Gastrocnemius medialis (tissue), 4 donors: ENCODE measurements at regions not wholly inside any gene's neighbourhood (a gene's known extent, or its start where the extent isn't known, plus 50 kb on each side); places are given as distances from the start of the nearest gene placed in this dataset.

Experiments used
- ATAC-seq, 2 donors: fragments of 150-250 bp; one replicate each; pipeline ENCODE4 v1.9.1; 2016
- DNase-seq, 2 donors: peaks; one replicate each; pipeline ENCODE4 v3.0.0-alpha.2; 2019
- H3K27ac ChIP-seq, 4 donors: fragments of 200-600 bp; sonication (generic); 1 replicate in 1 of 4; 2 replicates in 3 of 4; pipeline ENCODE4 v1.5.1; 2016 to 2018; ENCODE audit warnings: mild to moderate bottlenecking in 2 of 4, moderate library complexity in 1 of 4
- H3K27me3 ChIP-seq, 3 donors: fragments of 200-600 bp; sonication (generic) in 2 of 3; 1 replicate in 1 of 3; 2 replicates in 2 of 3; pipeline versions ENCODE4 v1.5.1 to v1.6.0; 2016 to 2019; ENCODE audit warnings: mild to moderate bottlenecking in 1 of 3, moderate library complexity in 1 of 3
- H3K36me3 ChIP-seq, 2 donors: fragments of 200-600 bp; sonication (generic) in 1 of 2; one replicate each; pipeline ENCODE4 v1.5.1; 2017 to 2018
- H3K4me1 ChIP-seq, 2 donors: fragments of 200-600 bp; sonication (generic) in 1 of 2; one replicate each; pipeline ENCODE4 v1.5.1; 2016 to 2017; ENCODE audit warnings: mild to moderate bottlenecking in 2 of 2
- H3K4me3 ChIP-seq, 4 donors: fragments of 200-600 bp; sonication (generic) in 3 of 4; 1 replicate in 1 of 4; 2 replicates in 3 of 4; pipeline ENCODE4 v1.5.1; 2016 to 2019; ENCODE audit warnings: mild to moderate bottlenecking in 2 of 4
- H3K9me3 ChIP-seq, 3 donors: fragments of 200-600 bp; sonication (generic) in 2 of 3; 1 replicate in 1 of 3; 2 replicates in 2 of 3; pipeline ENCODE4 v1.5.1; 2016 to 2019
- POLR2A ChIP-seq, 2 donors: fragments of 450-650 bp; IDR thresholded peaks; one replicate each; pipeline ENCODE4 v1.6.1; 2017; ENCODE audit warnings: antibody characterized with exemption in 2 of 2, mild to moderate bottlenecking in 2 of 2, moderate library complexity in 2 of 2
- in situ Hi-C, 4 donors: fragments of 200-750 bp; cut with MboI; loops; one replicate each; pipeline versions ENCODE4 v1.15.0 to v1.8.0; 2017; ENCODE audit warnings: low sequenced_read_pairs in 4 of 4
- intact Hi-C: fragments of 100-400 bp; cut with DNase I; formaldehyde crosslinking; loops from one replicate; pipeline ENCODE4 v1.15.1; 2023; ENCODE audit warnings: low total_unique reads
- TF ChIP-seq, protein P1 (sequence below), 5 experiments: fragments of 450-650 bp in 3 of 5; fragments of 200-600 bp in 2 of 5; sonication (generic) in 2 of 5; IDR thresholded peaks in 4 of 5; conservative IDR thresholded peaks in 1 of 5; 1 replicate in 4 of 5; 2 replicates in 1 of 5; pipeline ENCODE4 v1.5.1; 2016 to 2019; ENCODE audit warnings: antibody characterized with exemption in 5 of 5, mild to moderate bottlenecking in 3 of 5, moderate library complexity in 3 of 5

DNA sequence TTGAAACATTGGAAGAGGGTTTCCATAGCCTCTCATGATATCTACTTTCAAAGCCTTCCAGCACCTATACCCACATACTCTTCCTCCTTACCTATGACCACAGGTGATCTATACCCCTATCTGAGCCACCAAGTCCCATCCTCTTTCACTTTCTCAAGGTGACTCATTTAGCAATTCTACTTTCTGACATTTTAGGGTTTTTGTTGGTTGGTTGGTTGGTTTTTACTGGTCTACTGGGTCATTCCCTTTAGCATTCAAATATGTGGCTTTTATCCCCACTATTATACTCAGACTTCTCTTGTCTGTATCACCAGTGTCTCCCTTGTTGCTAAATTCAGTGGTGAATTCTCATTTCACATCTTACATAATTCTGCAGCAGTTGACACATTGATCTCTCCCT, 130.4 kb upstream of the STEAP4 start:
- H3K27me3 ChIP-seq, result no peaks in the 10 kb centered on the region
- ATAC-seq (no peak), DNase-seq (no peak)
- H3K9me3 ChIP-seq, result no peaks in the 10 kb centered on the region
- in situ Hi-C loops, result no loop called here
- no peaks in the 10 kb centered on the region for H3K36me3 ChIP-seq
- TF ChIP-seq, protein P1, sequence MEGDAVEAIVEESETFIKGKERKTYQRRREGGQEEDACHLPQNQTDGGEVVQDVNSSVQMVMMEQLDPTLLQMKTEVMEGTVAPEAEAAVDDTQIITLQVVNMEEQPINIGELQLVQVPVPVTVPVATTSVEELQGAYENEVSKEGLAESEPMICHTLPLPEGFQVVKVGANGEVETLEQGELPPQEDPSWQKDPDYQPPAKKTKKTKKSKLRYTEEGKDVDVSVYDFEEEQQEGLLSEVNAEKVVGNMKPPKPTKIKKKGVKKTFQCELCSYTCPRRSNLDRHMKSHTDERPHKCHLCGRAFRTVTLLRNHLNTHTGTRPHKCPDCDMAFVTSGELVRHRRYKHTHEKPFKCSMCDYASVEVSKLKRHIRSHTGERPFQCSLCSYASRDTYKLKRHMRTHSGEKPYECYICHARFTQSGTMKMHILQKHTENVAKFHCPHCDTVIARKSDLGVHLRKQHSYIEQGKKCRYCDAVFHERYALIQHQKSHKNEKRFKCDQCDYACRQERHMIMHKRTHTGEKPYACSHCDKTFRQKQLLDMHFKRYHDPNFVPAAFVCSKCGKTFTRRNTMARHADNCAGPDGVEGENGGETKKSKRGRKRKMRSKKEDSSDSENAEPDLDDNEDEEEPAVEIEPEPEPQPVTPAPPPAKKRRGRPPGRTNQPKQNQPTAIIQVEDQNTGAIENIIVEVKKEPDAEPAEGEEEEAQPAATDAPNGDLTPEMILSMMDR (IDR thresholded peaks at IDR 0.05 in 4 of 5, conservative IDR thresholded peaks at IDR 0.05 in 1 of 5), result no peak
- no peak for TF ChIP-seq POLR2A (IDR thresholded peaks at IDR 0.05)
- no peak overlapping the region for H3K27ac ChIP-seq
- no peaks in the 10 kb centered on the region for H3K4me1 ChIP-seq
- intact Hi-C loops, result no loop called here
- H3K4me3 ChIP-seq, result no peak overlapping the region

DNA sequence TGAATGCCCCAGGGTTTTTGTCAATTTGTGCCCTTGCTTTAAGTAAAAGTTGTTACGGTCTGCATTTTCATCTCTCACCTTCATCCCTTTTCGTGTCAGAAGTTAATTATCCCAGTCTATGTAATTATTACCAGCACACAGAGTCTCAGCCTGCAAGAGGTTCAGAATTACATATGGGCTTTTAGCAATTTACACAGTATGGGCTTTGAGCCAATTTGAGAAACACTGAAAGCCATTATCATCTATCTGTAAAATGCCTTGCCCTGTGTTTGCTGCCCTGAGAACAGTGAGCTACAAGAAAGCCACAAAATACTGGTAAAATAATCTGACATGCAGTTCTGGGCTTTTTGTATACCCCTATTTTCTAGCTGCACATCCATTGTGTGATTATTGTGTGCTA, 125.6 kb upstream of the STEAP4 start:
- Histone ChIP-seq H3K4me1 (no peaks in the 10 kb centered on the region), H3K4me3 (no peak overlapping the region), H3K27ac (no peak overlapping the region), H3K9me3 (no peaks in the 10 kb centered on the region), H3K27me3 (no peaks in the 10 kb centered on the region), H3K36me3 (no peaks in the 10 kb centered on the region)
- ATAC-seq, result no peak
- in situ Hi-C loops (no loop called here), intact Hi-C loops (no loop called here)
- no peak for DNase-seq
- TF ChIP-seq POLR2A (IDR thresholded peaks at IDR 0.05), result no peak
- TF ChIP-seq, protein P1 (IDR thresholded peaks at IDR 0.05 in 4 of 5, conservative IDR thresholded peaks at IDR 0.05 in 1 of 5), result no peak

DNA sequence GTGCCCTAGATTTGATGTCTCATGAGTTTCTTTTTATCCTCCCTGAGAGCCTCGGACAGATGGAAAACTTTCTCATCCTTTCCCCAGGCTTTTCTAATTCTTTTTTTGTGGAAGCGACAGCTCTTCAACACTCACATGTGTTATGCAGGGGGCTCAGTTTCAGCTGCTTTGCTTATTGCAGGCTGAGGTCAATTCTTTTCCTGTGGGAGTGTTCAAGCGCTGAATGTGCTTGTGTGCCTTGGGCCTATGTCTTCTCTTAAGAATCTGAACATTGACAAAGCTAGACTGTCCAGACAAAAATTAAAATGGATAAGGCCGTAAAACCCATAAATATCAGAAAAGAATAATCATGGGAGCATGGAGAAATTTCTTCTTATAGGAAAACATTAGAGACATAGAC, 125.2 kb upstream of the STEAP4 start:
- H3K27me3 ChIP-seq, result no peaks in the 10 kb centered on the region
- no peak for ATAC-seq
- intact Hi-C loops, result no loop called here

DNA sequence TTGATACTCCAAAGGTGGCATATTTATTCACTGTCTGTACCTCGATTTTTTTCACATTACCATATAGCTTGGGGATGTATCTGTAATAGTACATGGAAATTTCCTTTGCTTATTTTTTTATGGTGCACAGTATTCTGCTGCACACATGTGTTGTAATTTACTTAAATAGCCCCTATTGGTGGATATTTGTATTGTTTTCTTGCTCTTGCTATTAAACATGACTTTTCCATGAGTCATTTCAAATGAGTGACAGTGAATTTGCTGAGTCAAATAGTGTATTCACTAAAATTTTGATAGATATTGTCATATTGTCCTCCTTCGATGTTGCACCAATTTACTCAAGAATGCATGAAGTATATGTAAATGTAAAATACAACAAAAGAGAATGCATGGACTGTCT, 122.7 kb upstream of the STEAP4 start:
- H3K9me3 ChIP-seq, result no peaks in the 10 kb centered on the region
- DNase-seq, result no peak
- H3K4me3 ChIP-seq, result no peak overlapping the region

More for the DNA sequence above, 125.2 kb upstream of the STEAP4 start:
- H3K9me3 ChIP-seq, result no peaks in the 10 kb centered on the region
- no peak overlapping the region for H3K4me3 ChIP-seq
- H3K4me1 ChIP-seq, result no peaks in the 10 kb centered on the region
- no peak overlapping the region for H3K27ac ChIP-seq
- no peak for DNase-seq
- H3K36me3 ChIP-seq, result no peaks in the 10 kb centered on the region
- in situ Hi-C loops, result no loop called here
- TF ChIP-seq POLR2A (IDR thresholded peaks at IDR 0.05), result no peak
- TF ChIP-seq, protein P1 (IDR thresholded peaks at IDR 0.05 in 4 of 5, conservative IDR thresholded peaks at IDR 0.05 in 1 of 5), result no peak

DNA sequence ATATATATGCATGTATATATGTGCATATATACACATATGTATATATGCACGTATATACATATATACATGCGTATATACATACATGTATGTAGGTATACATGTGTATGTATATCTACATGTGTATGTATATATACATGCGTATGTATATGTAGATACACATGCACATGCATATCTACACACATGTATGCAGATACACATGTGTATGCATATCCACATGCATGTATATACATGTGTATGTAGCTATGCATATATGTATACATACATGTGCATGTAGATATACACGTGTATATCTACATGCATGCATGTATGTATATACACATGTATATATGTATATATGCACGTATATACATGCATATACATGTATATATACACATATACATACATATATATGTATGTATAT, 95.8 kb upstream of the STEAP4 start:
- DNase-seq, result no peak
- TF ChIP-seq POLR2A (IDR thresholded peaks at IDR 0.05), result no peak
- TF ChIP-seq, protein P1 (IDR thresholded peaks at IDR 0.05 in 4 of 5, conservative IDR thresholded peaks at IDR 0.05 in 1 of 5), result no peak
- no peaks in the 10 kb centered on the region for H3K27me3 ChIP-seq
- H3K36me3 ChIP-seq, result no peaks in the 10 kb centered on the region
- no peaks in the 10 kb centered on the region for H3K9me3 ChIP-seq
- ATAC-seq, result no peak
- H3K4me1 ChIP-seq, result no peaks in the 10 kb centered on the region
- no peak overlapping the region for H3K27ac ChIP-seq
- in situ Hi-C loops, result no loop called here
- intact Hi-C loops, result no loop called here
- H3K4me3 ChIP-seq, result no peak overlapping the region

More for the DNA sequence above, 122.7 kb upstream of the STEAP4 start:
- H3K27me3 ChIP-seq, result no peaks in the 10 kb centered on the region
- in situ Hi-C loops (no loop called here), intact Hi-C loops (no loop called here)
- no peaks in the 10 kb centered on the region for H3K36me3 ChIP-seq
- TF ChIP-seq, protein P1 (IDR thresholded peaks at IDR 0.05 in 4 of 5, conservative IDR thresholded peaks at IDR 0.05 in 1 of 5), result no peak
- no peak for TF ChIP-seq POLR2A (IDR thresholded peaks at IDR 0.05)
- H3K4me1 ChIP-seq, result no peaks in the 10 kb centered on the region
- no peak for ATAC-seq
- no peak overlapping the region for H3K27ac ChIP-seq
